H1 (cell line): ENCODE measurements at regions not wholly inside any gene's neighbourhood (a gene's known extent, or its start where the extent isn't known, plus 50 kb on each side); places are given as distances from the start of the nearest gene placed in this dataset.

ENCODE experiments used
- CHD7 ChIP-seq: fragments of 300-600 bp; sonication (generic); IDR thresholded peaks from 2 replicates; pipeline ENCODE4 v1.7.1; 2012; ENCODE audit warnings: low read length, moderate library complexity, mild to moderate bottlenecking, inconsistent platforms; ENCODE audit not compliant: insufficient replicate concordance
- CTCF ChIP-seq, 3 experiments: IDR thresholded peaks; 1 replicate in 2 of 3; 2 replicates in 1 of 3; pipeline versions ENCODE4 v1.5.1 to v1.6.1; 2011; ENCODE audit warnings: low read length in 3 of 3, mild to moderate bottlenecking in 3 of 3, inconsistent platforms in 2 of 3, low read depth in 1 of 3, moderate library complexity in 1 of 3; ENCODE audit not compliant: insufficient read depth in 1 of 3; ENCODE audit errors: control extremely low read depth in 1 of 3
- JUND ChIP-seq: IDR thresholded peaks from 2 replicates; pipeline ENCODE4 v1.6.1; 2011; ENCODE audit warnings: mild to moderate bottlenecking, improper control_type of control experiment, low read length
- MAFK ChIP-seq: IDR thresholded peaks from 2 replicates; pipeline ENCODE4 v1.6.1; 2012; ENCODE audit warnings: low read depth, mild to moderate bottlenecking, improper control_type of control experiment, low read length
- NRF1 ChIP-seq: IDR thresholded peaks from 2 replicates; pipeline ENCODE4 v1.6.1; 2011; ENCODE audit warnings: mild to moderate bottlenecking, low read depth, low read length, improper control_type of control experiment
- POLR2A ChIP-seq, 2 experiments: IDR thresholded peaks; 1 replicate in 1 of 2; 2 replicates in 1 of 2; pipeline ENCODE4 v1.6.1; 2011; ENCODE audit warnings: low read depth in 2 of 2, low read length in 2 of 2, mild to moderate bottlenecking in 2 of 2; ENCODE audit errors: control extremely low read depth in 1 of 2
- RFX5 ChIP-seq: IDR thresholded peaks from 2 replicates; pipeline ENCODE4 v1.6.1; 2011; ENCODE audit warnings: low read depth, low read length, improper control_type of control experiment, borderline replicate concordance
- SIRT6 ChIP-seq: IDR thresholded peaks from one replicate; pipeline ENCODE4 v1.7.1; 2012; ENCODE audit warnings: low read length, inconsistent platforms
- TAF1 ChIP-seq: IDR thresholded peaks from 2 replicates; pipeline ENCODE4 v1.6.1; 2011; ENCODE audit warnings: mild to moderate bottlenecking, low read depth, low read length
- TCF12 ChIP-seq: IDR thresholded peaks from 2 replicates; pipeline ENCODE4 v1.6.1; 2011; ENCODE audit warnings: low read depth, mild to moderate bottlenecking, low read length

GRCh38 chr11:28525636-28526405, 417.6 kb downstream of the METTL15 start:
- TF ChIP-seq POLR2A (IDR thresholded peaks at IDR 0.05; ENCODE audit: control extremely low read depth in 1 of 2, low read depth in 2 of 2, low read length in 2 of 2) = no peak
- TF ChIP-seq CTCF (IDR thresholded peaks at IDR 0.05; ENCODE audit: control extremely low read depth in 1 of 3, insufficient read depth in 1 of 3, low read depth in 1 of 3, low read length in 3 of 3) = no peak
- TF ChIP-seq MAFK = no peak
- no peak for TF ChIP-seq CHD7
- TF ChIP-seq JUND = no peak
- TF ChIP-seq RFX5 = no peak
- TF ChIP-seq TCF12 = no peak
- TF ChIP-seq NRF1 = no peak
- TF ChIP-seq SIRT6 = no peak
- TF ChIP-seq TAF1 = no peak
